Stimulated activated CD8-positive, alpha-beta memory T cell treated with anti-CD3 and anti-CD28 coated beads, Interleukin-7, amount 100 ng/mL, for 48 hours (primary cell): ENCODE measurements at regions not wholly inside any gene's neighbourhood (a gene's known extent, or its start where the extent isn't known, plus 50 kb on each side); places are given as distances from the start of the nearest gene placed in this dataset.
"Not testable (repeated sequence)": the region's sequence is repeated elsewhere in the genome, so short reads cannot be mapped to it uniquely, and the experiment has no call there.

Experiments
- DNase-seq, 2 donors: peaks; one replicate each; pipeline ENCODE4 v3.0.0-alpha.2; 2020; ENCODE audit warnings: low read depth in 1 of 2; ENCODE audit errors: extremely low read depth in 1 of 2

- DNase-seq, result no peak
Observed at GRCh38 chr12:107144441-107144840, 51.1 kb upstream of the CRY1 start.

GRCh38 chr12:107144990-107145389 lies 51.6 kb upstream of the CRY1 start:
- no peak for DNase-seq

- no peak for DNase-seq
Observed at GRCh38 chr12:107145397-107145796, 52.0 kb upstream of the CRY1 start.

GRCh38 chr12:107148107-107148506 lies 54.8 kb upstream of the CRY1 start:
- DNase-seq, result no peak

- no peak for DNase-seq
Observed at GRCh38 chr12:107152315-107152714, 59.0 kb upstream of the CRY1 start.

GRCh38 chr12:107159384-107159900 lies 66.1 kb upstream of the CRY1 start:
- DNase-seq, result no peak

GRCh38 chr12:107163413-107163812 lies 70.1 kb upstream of the CRY1 start:
- no peak for DNase-seq

GRCh38 chr12:107164392-107164791 lies 71.0 kb upstream of the CRY1 start:
- no peak for DNase-seq

GRCh38 chr12:107165581-107165980 lies 72.2 kb upstream of the CRY1 start:
- DNase-seq, result no peak

- no peak for DNase-seq
Observed at GRCh38 chr12:107167756-107168155, 74.4 kb upstream of the CRY1 start.

GRCh38 chr12:107169200-107169599 lies 75.9 kb upstream of the CRY1 start:
- DNase-seq, result no peak

GRCh38 chr12:107178776-107179175 lies 85.4 kb upstream of the CRY1 start:
- DNase-seq, result no peak

- DNase-seq, result no peak
Observed at GRCh38 chr12:107179871-107180270, 86.5 kb upstream of the CRY1 start.

GRCh38 chr12:107180272-107180671 lies 86.9 kb upstream of the CRY1 start:
- no peak for DNase-seq

- DNase-seq, result no peak
Observed at GRCh38 chr12:107184359-107184930, 91.1 kb upstream of the CRY1 start.

- no peak for DNase-seq
Observed at GRCh38 chr12:107196681-107197080, 103.3 kb upstream of the CRY1 start.

- no peak for DNase-seq
Observed at GRCh38 chr12:107200394-107200793, 107.0 kb upstream of the CRY1 start.

GRCh38 chr12:107207931-107208525 lies 114.7 kb upstream of the CRY1 start:
- DNase-seq, result no peak

GRCh38 chr12:107209700-107210099 lies 116.4 kb upstream of the CRY1 start:
- not testable (repeated sequence) for DNase-seq

- DNase-seq, result peak in 1 of 2 donors; percentile 2
Observed at GRCh38 chr12:107214373-107214773, 121.0 kb upstream of the CRY1 start.

GRCh38 chr12:107216411-107216810 lies 123.1 kb upstream of the CRY1 start:
- not testable (repeated sequence) for DNase-seq

- no peak for DNase-seq
Observed at GRCh38 chr12:107219301-107219700, 126.0 kb upstream of the CRY1 start.

GRCh38 chr12:107221913-107222312 lies 128.6 kb upstream of the CRY1 start:
- DNase-seq, result no peak
